Activated CD4-positive, alpha-beta T cell treated with anti-CD3 and anti-CD28 coated beads, Interleukin-2, amount 10 ng/mL, durations not matched to agents 24 days and 14 days (primary cell): ENCODE measurements at regions not wholly inside any gene's neighbourhood (a gene's known extent, or its start where the extent isn't known, plus 50 kb on each side); places are given as distances from the start of the nearest gene placed in this dataset.
"Not testable (repeated sequence)": the region's sequence is repeated elsewhere in the genome, so short reads cannot be mapped to it uniquely, and the experiment has no call there.

Source experiments
- DNase-seq: peaks from one replicate; pipeline ENCODE4 v3.0.0; 2022
- H3K27ac Mint-ChIP-seq: one replicate; pipeline ENCODE4 v1.8.0; 2022; ENCODE audit warnings: mild to moderate bottlenecking, mixed read lengths
- H3K27me3 Mint-ChIP-seq: one replicate; pipeline ENCODE4 v1.8.0; 2022; ENCODE audit warnings: mixed read lengths
- H3K36me3 Mint-ChIP-seq: one replicate; pipeline ENCODE4 v1.8.0; 2022; ENCODE audit warnings: low read depth, mild to moderate bottlenecking, mixed read lengths
- H3K4me1 Mint-ChIP-seq: one replicate; pipeline ENCODE4 v1.8.0; 2021; ENCODE audit warnings: mixed read lengths
- H3K4me3 Mint-ChIP-seq: one replicate; pipeline ENCODE4 v1.8.0; 2022; ENCODE audit warnings: mild to moderate bottlenecking, moderate library complexity, mixed read lengths
- H3K9me3 Mint-ChIP-seq: one replicate; pipeline ENCODE4 v1.8.0; 2021; ENCODE audit warnings: mixed read lengths
- intact Hi-C: fragments of 100-400 bp; cut with micrococcal nuclease; formaldehyde crosslinking; loops from one replicate; pipeline ENCODE4 v1.15.1; 2023

DNA sequence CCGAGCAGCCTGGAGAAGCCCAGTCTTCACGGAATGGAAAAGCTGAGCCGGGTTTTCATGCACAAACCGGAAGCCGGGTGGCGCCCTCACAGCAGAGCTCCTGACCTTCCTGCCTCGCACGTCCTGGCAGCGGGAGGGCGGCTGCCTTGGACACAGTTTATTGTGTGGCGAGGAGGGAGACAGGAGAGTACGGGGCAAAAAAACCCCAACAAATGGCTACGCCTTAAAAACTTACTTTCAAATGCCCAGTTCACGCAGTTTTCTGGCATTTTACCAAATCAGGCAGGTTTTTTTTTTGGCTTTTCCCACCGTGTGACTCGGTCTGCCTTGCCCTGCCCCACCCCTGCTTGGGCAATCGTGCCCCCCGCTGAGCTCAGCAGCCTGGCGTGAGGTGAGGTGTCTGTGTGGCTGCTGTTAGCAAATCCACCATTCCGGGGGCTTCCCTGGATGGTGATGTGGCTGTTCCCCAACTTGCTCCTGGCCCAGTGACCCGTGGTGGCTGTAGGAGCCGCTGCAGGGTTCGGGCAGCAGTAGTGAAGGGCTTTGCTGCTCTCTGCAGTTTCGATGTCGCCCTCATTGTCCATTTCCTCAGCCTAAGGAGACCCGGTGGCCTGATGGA lies 187.1 kb upstream of the SULF2 start:
- H3K4me1 Mint-ChIP-seq, H3K27ac Mint-ChIP-seq, intact Hi-C loops, H3K4me3 Mint-ChIP-seq, DNase-seq, H3K36me3 Mint-ChIP-seq, H3K27me3 Mint-ChIP-seq, H3K9me3 Mint-ChIP-seq: not testable (repeated sequence)

DNA sequence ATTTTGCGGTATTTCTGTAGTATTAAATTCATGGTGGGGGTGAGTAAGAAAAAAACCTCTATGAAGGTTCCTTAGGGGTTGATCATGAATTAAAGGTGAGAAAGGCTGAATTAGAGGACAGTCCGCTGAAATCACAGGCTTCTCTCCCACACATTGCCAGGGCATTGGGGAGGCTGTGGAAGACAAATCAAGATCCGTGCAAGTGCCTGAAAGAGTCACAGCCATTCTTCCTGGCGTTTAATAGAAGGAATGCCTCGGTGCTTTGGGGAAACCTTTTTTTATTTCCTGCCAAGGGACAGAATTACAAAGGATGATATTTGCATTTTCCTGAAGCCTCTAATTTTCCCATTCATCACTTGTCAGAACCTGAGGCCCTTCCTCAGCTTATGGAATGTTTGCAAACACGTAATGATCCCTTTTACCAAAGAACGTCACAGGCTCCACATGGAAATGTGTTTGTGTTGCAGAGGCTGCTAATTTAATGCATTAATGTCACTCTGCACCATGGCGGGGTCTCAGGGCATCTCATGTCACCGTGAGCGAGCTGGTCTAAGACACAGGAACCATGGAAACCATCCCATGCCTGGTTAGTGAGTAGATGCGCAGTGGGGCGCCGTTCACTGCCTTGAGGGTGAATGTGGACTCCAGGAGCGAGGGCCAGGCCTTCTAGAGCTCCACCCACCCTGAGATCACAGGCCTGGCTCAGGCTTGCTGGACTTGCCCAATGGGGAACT lies 185.9 kb upstream of the SULF2 start:
- no peaks in the 10 kb centered on the region for H3K9me3 Mint-ChIP-seq
- intact Hi-C loops, result no loop called here
- H3K27ac Mint-ChIP-seq, result no peak overlapping the region
- no peak overlapping the region for H3K4me3 Mint-ChIP-seq
- no peaks in the 10 kb centered on the region for H3K36me3 Mint-ChIP-seq
- H3K27me3 Mint-ChIP-seq, result peaks cover 2% of the 10 kb centered on the region
- no peak for DNase-seq
- peaks cover 1% of the 10 kb centered on the region for H3K4me1 Mint-ChIP-seq

DNA sequence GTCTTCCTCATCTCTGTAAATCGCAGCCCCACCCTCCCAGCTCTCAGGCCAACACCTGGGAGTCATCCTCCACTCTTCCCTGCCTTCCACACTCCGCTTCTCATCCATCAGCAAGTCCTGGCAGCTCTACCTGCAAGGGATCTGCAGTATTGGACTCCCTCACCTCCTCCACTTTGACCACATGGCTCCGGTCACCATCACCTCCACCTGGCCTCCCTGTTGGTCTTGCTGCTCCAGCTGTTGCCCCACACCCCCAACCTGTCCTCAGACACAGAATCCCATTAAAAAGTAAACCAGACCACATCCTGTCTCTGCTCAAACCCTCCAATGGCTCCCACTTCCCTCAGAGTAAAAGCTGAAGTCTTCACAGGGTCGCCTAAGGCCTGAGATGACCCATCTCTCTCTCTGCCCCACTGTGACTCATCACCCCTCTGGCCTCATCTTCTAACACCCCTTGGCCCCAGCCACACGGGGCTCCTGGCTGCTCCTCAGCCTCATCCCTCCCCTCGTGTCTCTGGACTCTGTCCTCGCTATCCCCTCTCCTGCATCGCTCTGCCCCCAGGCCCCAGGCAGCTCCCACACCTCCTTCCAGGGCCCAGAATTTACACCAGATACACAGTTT lies 185.1 kb upstream of the SULF2 start:
- DNase-seq, result no peak
- peaks cover 1% of the 10 kb centered on the region for H3K4me1 Mint-ChIP-seq
- peaks cover 2% of the 10 kb centered on the region for H3K27me3 Mint-ChIP-seq
- H3K36me3 Mint-ChIP-seq, result no peaks in the 10 kb centered on the region
- no peak overlapping the region for H3K27ac Mint-ChIP-seq
- no peak overlapping the region for H3K4me3 Mint-ChIP-seq
- H3K9me3 Mint-ChIP-seq, result no peaks in the 10 kb centered on the region
- intact Hi-C loops, result no loop called here

DNA sequence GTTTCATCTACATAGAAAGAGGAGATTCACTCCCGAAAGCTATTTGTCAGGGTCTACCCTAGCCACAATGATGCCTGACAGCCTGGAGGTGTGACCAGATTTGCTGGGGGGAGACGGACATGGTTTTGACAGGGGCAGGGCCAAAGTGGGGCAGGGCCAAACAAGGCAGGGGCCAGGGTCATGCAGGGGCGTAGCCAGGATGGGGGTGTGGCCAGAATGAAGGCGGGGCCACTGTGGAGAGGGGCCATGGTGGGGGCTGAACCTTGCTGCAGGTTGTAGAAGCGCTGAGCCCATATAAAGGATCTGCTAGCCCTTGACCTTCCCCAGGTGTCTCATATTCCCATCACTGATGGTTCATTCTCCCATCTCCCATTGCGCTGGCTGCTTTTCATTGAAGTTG lies 184.1 kb upstream of the SULF2 start:
- Mint-ChIP-seq H3K36me3 (no peaks in the 10 kb centered on the region), H3K27me3 (peaks cover 2% of the 10 kb centered on the region), H3K27ac (no peak overlapping the region), H3K9me3 (no peaks in the 10 kb centered on the region), H3K4me3 (no peak overlapping the region), H3K4me1 (peaks cover 1% of the 10 kb centered on the region)
- DNase-seq, result no peak
- intact Hi-C loops, result no loop called here

DNA sequence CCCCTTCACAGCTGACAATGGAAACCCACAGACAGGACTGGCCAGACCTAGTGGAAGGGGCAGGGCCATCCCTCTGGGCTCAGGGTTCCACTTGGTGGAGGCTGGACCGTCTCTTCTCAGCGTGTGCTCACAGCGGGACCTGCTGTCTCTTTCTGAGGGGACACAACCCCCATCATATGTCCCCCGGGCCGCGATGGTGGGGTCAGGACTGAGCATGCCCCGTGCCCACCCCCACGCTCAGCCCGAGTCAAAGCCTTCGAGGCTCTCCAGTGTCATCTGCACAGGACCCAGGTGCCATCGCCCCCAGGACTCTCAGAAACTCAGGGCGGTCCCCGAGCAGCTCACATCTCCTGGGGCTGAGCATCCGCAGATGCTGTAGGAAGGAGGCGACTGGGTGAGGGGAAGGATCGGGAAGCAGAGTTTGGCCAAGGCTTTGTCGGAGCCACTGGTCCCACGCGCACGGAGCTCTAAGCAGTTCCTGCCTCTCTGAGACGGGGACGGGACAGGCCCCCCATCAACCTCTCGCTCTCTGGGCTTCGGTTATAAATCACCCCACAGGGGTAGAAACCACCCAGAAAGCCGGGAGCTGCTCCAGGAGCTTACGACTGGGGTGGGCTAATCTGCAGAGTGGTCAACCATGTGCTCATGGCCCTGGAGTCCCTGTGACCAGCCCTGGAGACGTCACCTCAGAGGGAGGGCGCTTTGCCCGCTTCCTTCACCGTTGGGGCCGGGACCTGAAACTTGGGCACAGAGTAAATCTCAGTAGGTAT lies 183.4 kb upstream of the SULF2 start:
- no peak for DNase-seq
- H3K4me3 Mint-ChIP-seq, result no peak overlapping the region
- intact Hi-C loops, result no loop called here
- H3K27ac Mint-ChIP-seq, result no peak overlapping the region
- H3K27me3 Mint-ChIP-seq, result peaks cover 2% of the 10 kb centered on the region
- no peaks in the 10 kb centered on the region for H3K36me3 Mint-ChIP-seq
- peaks cover 1% of the 10 kb centered on the region for H3K4me1 Mint-ChIP-seq
- no peaks in the 10 kb centered on the region for H3K9me3 Mint-ChIP-seq

DNA sequence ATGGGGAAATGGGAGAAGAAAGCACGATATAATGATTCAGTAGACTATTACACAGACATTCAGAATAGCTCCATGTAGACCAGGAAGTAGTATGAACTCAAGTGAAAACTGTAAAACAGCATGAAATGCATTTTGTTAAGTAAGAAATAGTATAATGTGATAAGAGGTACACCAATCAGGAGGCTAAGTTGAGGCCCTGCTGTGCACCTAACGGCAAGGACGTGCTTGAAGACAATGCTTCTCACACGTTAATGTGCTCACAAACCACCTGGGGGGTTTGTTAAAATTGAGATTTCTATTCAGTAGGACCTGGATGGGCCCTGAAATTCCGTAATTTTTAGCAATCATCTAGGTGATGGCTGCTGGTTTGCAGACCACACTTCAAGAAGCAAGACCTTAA lies 178.9 kb upstream of the SULF2 start:
- Mint-ChIP-seq H3K4me1 (no peaks in the 10 kb centered on the region), H3K27ac (no peak overlapping the region), H3K9me3 (no peaks in the 10 kb centered on the region), H3K36me3 (no peaks in the 10 kb centered on the region), H3K4me3 (no peak overlapping the region), H3K27me3 (no peaks in the 10 kb centered on the region)
- no peak for DNase-seq
- intact Hi-C loops, result no loop called here

DNA sequence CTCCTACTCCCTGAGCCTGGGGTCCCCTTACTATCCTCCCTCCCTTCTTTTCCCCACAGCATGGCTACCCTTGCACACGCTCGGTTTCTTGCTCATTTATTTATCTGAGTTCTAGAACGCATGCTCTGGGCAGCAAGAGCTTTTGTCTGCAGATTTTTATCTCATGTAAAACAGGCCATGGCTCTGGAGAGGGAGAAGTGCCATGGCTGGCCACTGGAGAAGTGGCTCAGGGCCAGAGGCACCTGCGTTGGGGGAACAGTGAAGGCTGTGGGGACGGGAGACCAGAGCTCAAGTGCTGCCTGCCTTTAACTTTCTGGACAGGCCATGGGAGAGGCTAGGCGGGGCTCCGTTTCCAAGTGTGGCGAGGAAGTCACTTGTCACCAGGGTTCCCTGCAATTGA lies 177.7 kb upstream of the SULF2 start:
- Mint-ChIP-seq H3K4me1 (no peaks in the 10 kb centered on the region), H3K9me3 (no peaks in the 10 kb centered on the region), H3K4me3 (no peak overlapping the region), H3K36me3 (no peaks in the 10 kb centered on the region), H3K27me3 (no peaks in the 10 kb centered on the region), H3K27ac (no peak overlapping the region)
- intact Hi-C loops, result no loop called here
- no peak for DNase-seq

DNA sequence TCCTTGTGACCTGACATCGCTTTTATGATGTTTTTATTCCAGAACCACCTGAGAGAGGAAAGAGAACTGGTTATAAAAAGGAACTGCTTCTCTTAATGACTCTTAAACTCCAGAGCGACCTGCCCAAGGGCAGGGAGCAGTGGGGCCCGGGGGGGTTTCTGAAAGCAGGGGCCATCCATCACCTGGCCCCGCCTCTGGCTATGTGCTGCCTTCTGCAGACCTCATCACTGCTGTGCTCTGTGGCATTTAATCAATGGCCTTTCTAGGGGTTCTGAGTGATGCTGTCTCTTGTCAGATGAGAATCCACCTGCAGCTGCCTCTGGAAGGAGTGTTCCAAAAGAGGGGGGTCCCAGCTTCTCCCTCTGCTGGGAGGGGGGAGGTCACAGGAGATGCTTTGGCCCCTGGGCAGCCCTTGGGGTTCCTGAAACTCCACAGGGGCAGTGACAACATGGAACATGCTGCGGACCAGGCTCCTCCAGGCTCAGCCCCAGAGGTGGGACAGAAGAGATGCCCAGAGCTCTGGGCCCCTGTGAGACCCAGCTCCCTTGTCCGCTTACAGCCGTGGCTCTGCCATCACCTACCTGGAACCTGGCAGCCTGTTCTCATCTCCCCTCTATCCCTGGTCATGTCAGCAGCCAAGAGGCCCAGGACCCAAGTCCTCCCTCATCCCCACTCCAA lies 177.1 kb upstream of the SULF2 start:
- Mint-ChIP-seq H3K27me3 (no peaks in the 10 kb centered on the region), H3K4me1 (no peaks in the 10 kb centered on the region), H3K4me3 (no peak overlapping the region), H3K9me3 (no peaks in the 10 kb centered on the region), H3K27ac (no peak overlapping the region), H3K36me3 (no peaks in the 10 kb centered on the region)
- intact Hi-C loops, result no loop called here
- no peak for DNase-seq

DNA sequence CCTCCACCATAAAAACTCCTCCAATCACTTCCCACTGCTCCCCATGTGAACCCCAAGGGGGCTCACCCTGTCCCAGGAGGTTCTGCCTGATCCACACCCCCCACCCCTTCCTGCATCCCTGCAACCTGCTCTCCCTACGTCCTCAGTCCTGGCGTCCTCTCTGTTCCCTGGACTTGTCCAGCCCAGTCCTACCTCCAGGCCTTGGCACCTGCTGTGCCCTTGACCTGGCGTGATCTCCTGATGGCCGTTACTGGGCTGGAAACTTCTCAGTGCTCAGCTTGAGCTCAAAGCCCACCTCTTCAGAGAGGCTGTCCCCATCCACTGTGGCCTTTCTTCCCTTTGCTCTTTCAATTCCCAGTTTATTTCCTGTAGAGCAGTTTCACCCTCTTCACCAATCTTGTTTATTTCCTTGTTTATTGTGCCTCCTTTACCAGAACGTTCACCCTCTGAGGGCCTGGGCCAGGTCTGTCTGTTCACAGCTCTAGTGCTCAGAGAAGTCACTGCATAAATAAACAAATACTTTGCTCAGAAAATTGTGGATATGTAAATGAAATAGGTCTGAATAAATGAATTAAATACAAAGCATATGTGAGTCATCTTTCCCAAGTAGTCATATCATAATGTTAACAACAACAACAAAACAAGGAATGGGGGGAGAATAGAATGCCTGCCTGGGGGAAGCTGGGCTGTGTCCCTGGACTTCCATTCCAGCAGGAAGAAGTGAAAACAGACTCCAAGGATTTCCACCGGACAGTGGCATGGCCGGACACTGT lies 175.7 kb upstream of the SULF2 start:
- intact Hi-C loops, result no loop called here
- H3K36me3 Mint-ChIP-seq, result no peaks in the 10 kb centered on the region
- H3K9me3 Mint-ChIP-seq, result no peaks in the 10 kb centered on the region
- no peak overlapping the region for H3K4me3 Mint-ChIP-seq
- no peaks in the 10 kb centered on the region for H3K4me1 Mint-ChIP-seq
- no peaks in the 10 kb centered on the region for H3K27me3 Mint-ChIP-seq
- no peak for DNase-seq
- H3K27ac Mint-ChIP-seq, result no peak overlapping the region

DNA sequence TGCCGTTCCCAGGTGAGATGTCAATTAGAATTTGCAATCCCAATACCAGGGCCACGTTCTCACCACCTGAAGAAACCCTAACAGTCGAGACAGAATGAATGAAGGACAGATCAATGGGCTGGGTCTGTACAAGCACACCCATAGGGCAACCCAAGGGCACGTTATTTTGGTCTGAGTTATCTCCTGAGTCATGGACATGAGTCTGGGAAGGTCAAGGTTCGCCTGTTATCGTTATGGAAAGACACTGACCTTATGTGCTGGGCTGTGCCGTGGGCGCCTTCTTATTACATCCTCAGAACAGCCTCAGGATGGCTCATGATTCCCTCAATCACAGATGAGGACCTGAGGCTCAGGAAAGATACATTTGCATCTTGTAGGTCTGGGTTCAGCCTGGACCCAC lies 175.0 kb upstream of the SULF2 start:
- H3K4me3 Mint-ChIP-seq, result no peak overlapping the region
- no peaks in the 10 kb centered on the region for H3K27me3 Mint-ChIP-seq
- no peak overlapping the region for H3K27ac Mint-ChIP-seq
- no peaks in the 10 kb centered on the region for H3K4me1 Mint-ChIP-seq
- intact Hi-C loops, result no loop called here
- no peak for DNase-seq
- H3K9me3 Mint-ChIP-seq, result no peaks in the 10 kb centered on the region
- H3K36me3 Mint-ChIP-seq, result no peaks in the 10 kb centered on the region

DNA sequence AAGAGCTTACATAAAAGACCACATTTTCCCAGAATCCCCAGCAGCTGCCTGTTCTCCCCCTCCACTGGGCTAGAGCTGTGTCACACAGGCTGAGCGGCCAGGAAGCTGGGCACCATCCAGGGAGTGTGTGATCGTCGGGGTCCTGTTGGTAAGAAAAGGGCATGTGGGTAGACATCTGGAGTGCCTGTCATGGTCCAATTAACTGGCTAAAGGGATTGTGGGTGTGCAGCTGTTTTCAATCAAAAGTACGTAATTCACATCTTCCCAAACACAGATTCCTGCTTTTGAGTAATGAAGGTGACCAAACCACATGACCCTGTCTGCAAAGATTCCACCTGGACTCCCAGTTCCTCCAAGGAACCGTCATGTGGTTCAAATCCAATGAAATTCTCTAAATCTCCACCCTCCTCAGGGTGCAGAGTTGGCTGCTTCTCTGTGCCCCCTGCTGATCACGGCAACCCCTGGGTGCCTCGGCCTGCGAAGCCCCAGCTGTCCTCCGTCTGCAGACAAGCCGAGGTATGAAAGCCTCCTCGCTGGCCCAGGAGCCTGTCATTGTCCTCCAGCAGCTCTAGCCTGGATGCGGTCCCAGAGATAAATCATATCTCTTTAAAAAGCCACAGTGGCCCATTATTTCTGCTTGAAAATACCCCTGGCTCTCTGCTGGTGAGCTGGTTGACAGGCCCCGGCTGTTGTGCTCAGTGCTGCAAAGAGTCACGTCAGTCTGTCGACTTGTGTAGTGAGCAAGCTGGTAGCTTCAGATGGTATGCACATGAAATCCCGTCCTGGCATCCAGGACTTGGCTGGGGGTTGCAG lies 172.9 kb upstream of the SULF2 start:
- intact Hi-C loops, H3K27ac Mint-ChIP-seq, H3K4me3 Mint-ChIP-seq, DNase-seq, H3K9me3 Mint-ChIP-seq, H3K27me3 Mint-ChIP-seq, H3K36me3 Mint-ChIP-seq, H3K4me1 Mint-ChIP-seq: not testable (repeated sequence)

DNA sequence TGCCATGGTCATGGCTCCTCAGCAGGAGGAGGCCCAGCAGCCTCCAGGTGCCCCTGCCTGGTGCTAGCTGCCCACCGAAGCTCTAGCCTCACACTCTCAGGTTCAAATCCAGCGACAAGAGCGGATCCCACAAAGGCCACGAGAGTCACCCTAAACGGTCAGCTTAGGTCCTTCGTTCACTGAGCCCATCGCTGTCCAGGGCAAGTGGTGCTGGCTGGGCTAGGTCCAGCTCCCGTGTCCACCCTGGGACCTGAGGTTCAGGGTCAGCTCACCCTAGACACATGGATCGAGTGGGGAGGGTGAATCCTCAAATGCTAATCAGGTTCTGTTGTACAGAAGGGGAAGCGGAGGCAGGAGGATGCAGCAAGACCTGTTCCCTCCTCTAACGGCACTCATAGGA lies 171.9 kb upstream of the SULF2 start:
- intact Hi-C loops, result no loop called here
- Mint-ChIP-seq H3K4me1 (no peaks in the 10 kb centered on the region), H3K36me3 (no peaks in the 10 kb centered on the region)

More for the DNA sequence above, 171.9 kb upstream of the SULF2 start:
- Mint-ChIP-seq H3K9me3 (no peaks in the 10 kb centered on the region), H3K27me3 (no peaks in the 10 kb centered on the region), H3K27ac (no peak overlapping the region), H3K4me3 (no peak overlapping the region)
- no peak for DNase-seq
